NCI-H345 (cell line): ENCODE measurements at regions not wholly inside any gene's neighbourhood (a gene's known extent, or its start where the extent isn't known, plus 50 kb on each side); places are given as distances from the start of the nearest gene placed in this dataset.
"Not testable (repeated sequence)": the region's sequence is repeated elsewhere in the genome, so short reads cannot be mapped to it uniquely, and the experiment has no call there.

Experiments
- DNase-seq: peaks from one replicate; lab custom pipeline; 2025; lab: John Stamatoyannopoulos, UW

- no peak for DNase-seq
These were observed 228.9 kb upstream of the SEMA3D start for GRCh38 chr7:85415743-85416142.

GRCh38 chr7:85413718-85414117 lies 226.9 kb upstream of the SEMA3D start:
- DNase-seq: no peak

GRCh38 chr7:85412912-85413311 lies 226.1 kb upstream of the SEMA3D start:
- no peak for DNase-seq

GRCh38 chr7:85407391-85407790 lies 220.5 kb upstream of the SEMA3D start:
- no peak for DNase-seq

- DNase-seq: no peak
These were observed 218.4 kb upstream of the SEMA3D start for GRCh38 chr7:85405016-85405902.

- no peak for DNase-seq
These were observed 209.8 kb upstream of the SEMA3D start for GRCh38 chr7:85396676-85397075.

- no peak for DNase-seq
These were observed 205.9 kb upstream of the SEMA3D start for GRCh38 chr7:85392789-85393188.

GRCh38 chr7:85392326-85392725 lies 205.5 kb upstream of the SEMA3D start:
- DNase-seq: no peak

- no peak for DNase-seq
These were observed 199.6 kb upstream of the SEMA3D start for GRCh38 chr7:85386460-85386859.

GRCh38 chr7:85384392-85384791 lies 197.5 kb upstream of the SEMA3D start:
- no peak for DNase-seq

- DNase-seq: no peak
These were observed 194.4 kb upstream of the SEMA3D start for GRCh38 chr7:85381212-85381611.

GRCh38 chr7:85376589-85376988 lies 189.7 kb upstream of the SEMA3D start:
- no peak for DNase-seq

GRCh38 chr7:85356916-85357315 lies 170.1 kb upstream of the SEMA3D start:
- DNase-seq: no peak

- DNase-seq: no peak
These were observed 156.6 kb upstream of the SEMA3D start for GRCh38 chr7:85343484-85343883.

- DNase-seq: no peak
These were observed 155.9 kb upstream of the SEMA3D start for GRCh38 chr7:85342781-85343180.

- no peak for DNase-seq
These were observed 155.1 kb upstream of the SEMA3D start for GRCh38 chr7:85341973-85342372.

GRCh38 chr7:85341121-85341520 lies 154.3 kb upstream of the SEMA3D start:
- DNase-seq: no peak

GRCh38 chr7:85336086-85336485 lies 149.2 kb upstream of the SEMA3D start:
- DNase-seq: no peak

GRCh38 chr7:85335113-85335512 lies 148.3 kb upstream of the SEMA3D start:
- not testable (repeated sequence) for DNase-seq

GRCh38 chr7:85328456-85328998 lies 141.7 kb upstream of the SEMA3D start:
- DNase-seq: no peak

- DNase-seq: no peak
These were observed 137.4 kb upstream of the SEMA3D start for GRCh38 chr7:85324145-85324799.

- no peak for DNase-seq
These were observed 135.4 kb upstream of the SEMA3D start for GRCh38 chr7:85322252-85322651.
